ENCODE measurements at regions not wholly inside any gene's neighbourhood (a gene's known extent, or its start where the extent isn't known, plus 50 kb on each side); places are given as distances from the start of the nearest gene placed in this dataset.
"Not testable (repeated sequence)": the region's sequence is repeated elsewhere in the genome, so short reads cannot be mapped to it uniquely, and the experiment has no call there.

- peak; percentile 61 for DNase-seq (ENCODE audit: low spot score)
Measured at GRCh38 chr17:77086433-77087010, 54.2 kb upstream of the SEC14L1 start.

GRCh38 chr17:77087650-77088454 is 52.9 kb upstream of the SEC14L1 start:
- DNase-seq (ENCODE audit: low spot score) = no peak

DNA sequence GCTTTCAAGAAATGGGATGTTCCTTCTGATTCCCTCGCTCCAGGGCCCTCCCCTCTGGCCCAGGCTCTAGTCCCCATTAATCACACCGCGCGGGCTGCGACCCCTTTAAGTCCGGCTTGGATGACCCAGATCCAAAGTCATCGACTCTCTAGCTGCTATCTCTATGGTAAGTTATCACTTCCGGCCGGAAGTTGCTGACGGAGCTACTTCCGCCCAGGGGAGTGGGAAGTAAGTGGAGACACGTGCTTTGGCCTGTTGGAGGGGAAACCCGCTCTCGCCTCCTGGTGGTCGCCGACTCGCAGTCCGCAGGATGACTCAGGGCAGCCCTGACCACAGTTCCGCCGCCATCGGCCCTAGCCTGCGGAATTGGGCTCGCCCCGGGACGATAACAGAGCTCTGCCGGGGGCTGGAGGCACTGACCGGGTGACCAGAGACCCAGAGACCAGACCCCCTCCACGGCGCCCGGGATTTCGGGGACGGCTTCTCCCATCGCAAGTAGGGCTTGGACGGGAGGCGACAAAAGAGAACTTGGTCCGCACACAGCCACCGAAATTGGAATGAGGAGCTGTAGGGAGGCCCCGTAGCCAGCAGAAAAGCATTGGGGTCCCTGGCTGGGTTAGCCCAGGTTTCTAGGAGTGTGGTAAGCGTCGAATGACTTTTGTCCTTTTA is 52.2 kb upstream of the SEC14L1 start:
- peak; percentile 55 for DNase-seq (ENCODE audit: low spot score)

GRCh38 chr17:77089124-77089490 is 51.7 kb upstream of the SEC14L1 start:
- DNase-seq (ENCODE audit: low spot score) = no peak

GRCh38 chr17:77089949-77090348 is 50.8 kb upstream of the SEC14L1 start:
- not testable (repeated sequence) for DNase-seq (ENCODE audit: low spot score)

DNA sequence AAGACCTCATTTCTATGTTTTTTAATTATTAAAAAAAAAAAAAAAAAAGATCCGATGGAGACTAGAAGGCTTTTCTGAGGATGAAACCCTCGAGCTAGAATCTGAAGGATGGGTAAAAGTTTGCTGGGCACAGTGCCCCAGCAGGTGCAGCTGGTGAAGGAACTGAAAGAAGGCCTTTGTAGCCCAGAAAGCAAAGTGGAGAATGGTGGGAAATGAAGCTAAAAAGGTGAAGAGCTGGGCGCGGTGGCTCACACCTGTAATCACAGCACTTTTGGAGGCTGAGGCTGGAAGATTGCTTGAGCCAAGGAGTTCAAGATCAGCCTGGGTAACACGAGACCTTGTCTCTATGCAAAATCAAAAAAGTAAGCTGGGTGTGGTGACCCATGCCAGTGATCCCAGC is 50.3 kb upstream of the SEC14L1 start:
- no peak for DNase-seq (ENCODE audit: low spot score)
